A673 (cell line): ENCODE measurements at regions not wholly inside any gene's neighbourhood (a gene's known extent, or its start where the extent isn't known, plus 50 kb on each side); places are given as distances from the start of the nearest gene placed in this dataset.

Experiments used
- CTCF ChIP-seq: fragments of 300-800, 200-600 bp; sonication (generic); conservative IDR thresholded peaks from 2 replicates; pipeline ENCODE4 v1.5.1; 2017; ENCODE audit warnings: low read depth, mild to moderate bottlenecking, antibody characterized with exemption, low read length, moderate library complexity, mixed read lengths
- EZH2 ChIP-seq: fragments of 200-600 bp; sonication (generic); IDR thresholded peaks from 2 replicates; pipeline ENCODE4 v1.6.1; 2017; ENCODE audit warnings: borderline replicate concordance, low read depth, mild to moderate bottlenecking, mixed read lengths, antibody characterized with exemption, low read length; ENCODE audit not compliant: poor library complexity, severe bottlenecking

GRCh38 chr6:168130168-168130696, 51.2 kb upstream of the FRMD1 start:
- TF ChIP-seq CTCF: no peak
- no peak for TF ChIP-seq EZH2
